GM21737 (cell line): ENCODE measurements at regions not wholly inside any gene's neighbourhood (a gene's known extent, or its start where the extent isn't known, plus 50 kb on each side); places are given as distances from the start of the nearest gene placed in this dataset.

Experiments used
- ATAC-seq: cut with Tn5 transposase; IDR thresholded peaks from one replicate; pipeline ENCODE4 v1.9.1; 2021; ENCODE audit warnings: mild to moderate bottlenecking, moderate library complexity; ENCODE audit not compliant: unreplicated experiment

GRCh38 chr10:104505521-104506042 is 135.5 kb upstream of the SORCS3 start:
- no peak for ATAC-seq

- no peak for ATAC-seq
These were observed 131.1 kb upstream of the SORCS3 start for GRCh38 chr10:104509981-104510380.

- ATAC-seq = no peak
These were observed 130.4 kb upstream of the SORCS3 start for GRCh38 chr10:104510644-104511043.

- no peak for ATAC-seq
These were observed 128.3 kb upstream of the SORCS3 start for GRCh38 chr10:104512800-104513199.

- no peak for ATAC-seq
These were observed 125.4 kb upstream of the SORCS3 start for GRCh38 chr10:104515678-104516199.

GRCh38 chr10:104516986-104517385 is 124.1 kb upstream of the SORCS3 start:
- no peak for ATAC-seq

- ATAC-seq = no peak
These were observed 123.1 kb upstream of the SORCS3 start for GRCh38 chr10:104517946-104518345.

GRCh38 chr10:104518891-104519290 is 122.2 kb upstream of the SORCS3 start:
- no peak for ATAC-seq

GRCh38 chr10:104520653-104521052 is 120.4 kb upstream of the SORCS3 start:
- ATAC-seq = no peak

- ATAC-seq = no peak
These were observed 119.0 kb upstream of the SORCS3 start for GRCh38 chr10:104521901-104522694.

GRCh38 chr10:104526188-104526587 is 114.9 kb upstream of the SORCS3 start:
- no peak for ATAC-seq

- ATAC-seq = no peak
These were observed 114.1 kb upstream of the SORCS3 start for GRCh38 chr10:104527013-104527412.

GRCh38 chr10:104540181-104540580 is 100.9 kb upstream of the SORCS3 start:
- no peak for ATAC-seq

GRCh38 chr10:104541820-104542219 is 99.3 kb upstream of the SORCS3 start:
- ATAC-seq = no peak

- no peak for ATAC-seq
These were observed 94.8 kb upstream of the SORCS3 start for GRCh38 chr10:104546336-104546735.

GRCh38 chr10:104546756-104547155 is 94.3 kb upstream of the SORCS3 start:
- ATAC-seq = no peak

- no peak for ATAC-seq
These were observed 93.0 kb upstream of the SORCS3 start for GRCh38 chr10:104548090-104548489.

- no peak for ATAC-seq
These were observed 84.3 kb upstream of the SORCS3 start for GRCh38 chr10:104556831-104557230.

- ATAC-seq = no peak
These were observed 83.1 kb upstream of the SORCS3 start for GRCh38 chr10:104557966-104558365.

- ATAC-seq = no peak
These were observed 81.2 kb upstream of the SORCS3 start for GRCh38 chr10:104559935-104560334.

- no peak for ATAC-seq
These were observed 78.0 kb upstream of the SORCS3 start for GRCh38 chr10:104563051-104563450.

- no peak for ATAC-seq
These were observed 77.5 kb upstream of the SORCS3 start for GRCh38 chr10:104563548-104563947.
